Cardiac muscle cell (in vitro differentiated cells and primary cell): ENCODE measurements at regions not wholly inside any gene's neighbourhood (a gene's known extent, or its start where the extent isn't known, plus 50 kb on each side); places are given as distances from the start of the nearest gene placed in this dataset.

Source experiments
- DNase-seq, 2 donors: peaks; one replicate each; pipeline versions ENCODE4 v3.0.0 to v3.0.0-alpha.2; 2010 to 2017; ENCODE audit warnings: low read depth in 1 of 2, low spot score in 1 of 2
- H3K27ac ChIP-seq: fragments of 200-600 bp; sonication (generic); 2 replicates; pipeline ENCODE4 v1.5.1; 2016
- H3K27me3 ChIP-seq: fragments of 200-600 bp; sonication (generic); 2 replicates; pipeline ENCODE4 v1.6.0; 2016; ENCODE audit warnings: control low read depth
- H3K36me3 ChIP-seq: fragments of 200-600 bp; sonication (generic); 2 replicates; pipeline ENCODE4 v1.5.1; 2016; ENCODE audit warnings: control low read depth
- H3K4me1 ChIP-seq: fragments of 200-600 bp; sonication (generic); 2 replicates; pipeline ENCODE4 v1.8.1; 2017; ENCODE audit warnings: low read depth, mild to moderate bottlenecking, mixed run types
- H3K4me3 ChIP-seq: fragments of 200-600 bp; sonication (generic); 2 replicates; pipeline ENCODE4 v1.5.1; 2016; ENCODE audit warnings: mild to moderate bottlenecking
- H3K9me3 ChIP-seq: fragments of 200-600 bp; sonication (generic); 2 replicates; pipeline ENCODE4 v1.5.1; 2017; ENCODE audit warnings: low read depth, mild to moderate bottlenecking, control low read depth
- CTCF ChIP-seq: IDR thresholded peaks from 2 replicates; pipeline ENCODE4 v1.5.1; 2012; ENCODE audit warnings: low read depth, mild to moderate bottlenecking, low read length

- no peak overlapping the region for H3K27ac ChIP-seq
- no peaks in the 10 kb centered on the region for H3K9me3 ChIP-seq
- no peak for TF ChIP-seq CTCF
- H3K4me1 ChIP-seq, result peaks cover 7% of the 10 kb centered on the region
- no peaks in the 10 kb centered on the region for H3K27me3 ChIP-seq
- no peak overlapping the region for H3K4me3 ChIP-seq
- no peak for DNase-seq
- H3K36me3 ChIP-seq, result no peaks in the 10 kb centered on the region
These were observed 181.3 kb downstream of the GXYLT1 start for GRCh38 chr12:41963398-41963797.

GRCh38 chr12:41962171-41962572 lies 182.5 kb downstream of the GXYLT1 start:
- H3K36me3 ChIP-seq, result no peaks in the 10 kb centered on the region
- DNase-seq, result no peak
- no peaks in the 10 kb centered on the region for H3K27me3 ChIP-seq
- H3K4me3 ChIP-seq, result no peak overlapping the region
- no peaks in the 10 kb centered on the region for H3K4me1 ChIP-seq
- no peak overlapping the region for H3K27ac ChIP-seq
- no peaks in the 10 kb centered on the region for H3K9me3 ChIP-seq
- no peak for TF ChIP-seq CTCF

- Histone ChIP-seq H3K4me3 (no peak overlapping the region), H3K27ac (no peak overlapping the region), H3K9me3 (no peaks in the 10 kb centered on the region), H3K4me1 (no peaks in the 10 kb centered on the region), H3K27me3 (no peaks in the 10 kb centered on the region), H3K36me3 (no peaks in the 10 kb centered on the region)
- DNase-seq, result no peak
- no peak for TF ChIP-seq CTCF
These were observed 185.4 kb downstream of the GXYLT1 start for GRCh38 chr12:41959271-41959670.

- H3K27ac ChIP-seq, result no peak overlapping the region
- no peaks in the 10 kb centered on the region for H3K9me3 ChIP-seq
- H3K4me1 ChIP-seq, result no peaks in the 10 kb centered on the region
- no peaks in the 10 kb centered on the region for H3K36me3 ChIP-seq
- TF ChIP-seq CTCF, result no peak
- H3K27me3 ChIP-seq, result no peaks in the 10 kb centered on the region
- DNase-seq, result no peak
- no peak overlapping the region for H3K4me3 ChIP-seq
These were observed 188.3 kb downstream of the GXYLT1 start for GRCh38 chr12:41956353-41956752.

GRCh38 chr12:41950455-41950854 lies 194.2 kb downstream of the GXYLT1 start:
- no peaks in the 10 kb centered on the region for H3K4me1 ChIP-seq
- TF ChIP-seq CTCF, result no peak
- no peaks in the 10 kb centered on the region for H3K9me3 ChIP-seq
- H3K36me3 ChIP-seq, result no peaks in the 10 kb centered on the region
- H3K27me3 ChIP-seq, result no peaks in the 10 kb centered on the region
- no peak for DNase-seq
- H3K27ac ChIP-seq, result no peak overlapping the region
- H3K4me3 ChIP-seq, result no peak overlapping the region

- Histone ChIP-seq H3K27me3 (no peaks in the 10 kb centered on the region), H3K4me3 (no peak overlapping the region), H3K4me1 (no peaks in the 10 kb centered on the region), H3K36me3 (no peaks in the 10 kb centered on the region), H3K9me3 (peaks cover 2% of the 10 kb centered on the region), H3K27ac (no peak overlapping the region)
- DNase-seq, result no peak
- no peak for TF ChIP-seq CTCF
These were observed 198.6 kb downstream of the GXYLT1 start for GRCh38 chr12:41946106-41946505.
